K562 (cell line): ENCODE measurements at regions not wholly inside any gene's neighbourhood (a gene's known extent, or its start where the extent isn't known, plus 50 kb on each side); places are given as distances from the start of the nearest gene placed in this dataset.

Source experiments
- ATAC-seq: fragments of 200-7000 bp; cut with Tn5 transposase; 3 replicates; pipeline ENCODE4 v1.9.1; 2020; ENCODE audit warnings: moderate library complexity
- BruUV-seq: library from RNA; stranded (reverse); fragments of 400-500 nt; replicated peaks from 2 replicates; lab custom pipeline; 2021; lab: Mats Ljungman, UMichigan
- CTCF ChIA-PET: fragments of 300-600 bp; formaldehyde crosslinking; extraction: SDS; loops from one replicate; lab custom pipeline; 2021; ENCODE audit warnings: low intra/inter-chr PET ratio; lab: Yijun Ruan, JAX
- POLR2A ChIA-PET: fragments of 300-600, 350-650 bp; sonication (Branson Sonifier 250); formaldehyde crosslinking; extraction: SDS; loops from one replicate; lab custom pipeline; 2021; ENCODE audit warnings: antibody characterized with exemption, inconsistent platforms; lab: Yijun Ruan, JAX
- DNase-seq, 4 experiments: peaks; one replicate each; pipeline versions ENCODE4 v3.0.0 to v3.0.0-alpha.2; 2011 to 2018; ENCODE audit warnings: low spot score in 3 of 4, mixed read lengths in 3 of 4; ENCODE audit errors: extremely low read depth in 1 of 4
- FAIRE-seq: peaks from 2 replicates; lab custom pipeline; 2011; peaks lifted over from hg19 to GRCh38; lab: Jason Lieb, UNC
- H2AFZ ChIP-seq: 2 replicates; pipeline ENCODE4 v1.6.0; 2011; ENCODE audit warnings: low read depth, low read length, control low read depth, inconsistent platforms
- H3K27ac ChIP-seq: fragments of 200-600 bp; 3 replicates; pipeline ENCODE4 v1.8.0; 2011; ENCODE audit warnings: low read depth, mild to moderate bottlenecking, control low read depth, inconsistent platforms, low read length, moderate library complexity, mixed read lengths; ENCODE audit errors: extremely low read depth
- H3K27me3 ChIP-seq, 2 experiments: fragments of 300-600 bp in 1 of 2; 2 replicates in 1 of 2; 3 replicates in 1 of 2; pipeline versions ENCODE4 v1.6.0 to v1.8.0; 2011; ENCODE audit warnings: inconsistent platforms in 2 of 2, low read length in 2 of 2, mild to moderate bottlenecking in 1 of 2, mixed read lengths in 1 of 2, moderate library complexity in 1 of 2; ENCODE audit not compliant: control insufficient read depth in 2 of 2, insufficient read depth in 2 of 2
- H3K36me3 ChIP-seq: fragments of 300-600 bp; 3 replicates; pipeline ENCODE4 v1.8.0; 2011; ENCODE audit warnings: mild to moderate bottlenecking, low read length, inconsistent platforms; ENCODE audit not compliant: control insufficient read depth, insufficient read depth
- H3K4me1 ChIP-seq, 2 experiments: fragments of 200-600 bp in 1 of 2; replicated peaks in 1 of 2; 2 replicates in 1 of 2; 3 replicates in 1 of 2; pipeline versions ENCODE4 v1.5.1 to v1.8.0; 2011; ENCODE audit warnings: inconsistent platforms in 2 of 2, low read length in 2 of 2, mild to moderate bottlenecking in 1 of 2, mixed read lengths in 1 of 2, moderate library complexity in 1 of 2; ENCODE audit not compliant: control insufficient read depth in 2 of 2, insufficient read depth in 2 of 2
- H3K4me2 ChIP-seq: 2 replicates; pipeline ENCODE4 v1.6.1; 2011; ENCODE audit warnings: low read length, control low read depth, inconsistent platforms, mixed read lengths; ENCODE audit not compliant: insufficient read depth
- H3K4me3 ChIP-seq: fragments of 200-600 bp; sonication (generic), shearing (Covaris generic); 2 replicates; pipeline ENCODE4 v1.5.1; 2016; ENCODE audit warnings: control low read depth, inconsistent platforms
- H3K79me2 ChIP-seq: fragments of 200-600 bp; 3 replicates; pipeline ENCODE4 v1.8.0; 2011; ENCODE audit warnings: low read length, inconsistent platforms; ENCODE audit not compliant: control insufficient read depth, insufficient read depth
- H3K9ac ChIP-seq, 2 experiments: 2 replicates each; pipeline versions ENCODE4 v1.6.0 to v1.6.1; 2011; ENCODE audit warnings: low read depth in 2 of 2, low read length in 2 of 2, control low read depth in 1 of 2, inconsistent platforms in 1 of 2, mild to moderate bottlenecking in 1 of 2, mixed read lengths in 1 of 2; ENCODE audit not compliant: insufficient read depth in 1 of 2
- H3K9me1 ChIP-seq: one replicate; pipeline ENCODE4 v1.6.0; 2011; ENCODE audit warnings: inconsistent platforms, mild to moderate bottlenecking, low read length, moderate library complexity; ENCODE audit not compliant: control insufficient read depth, insufficient read depth
- H3K9me3 ChIP-seq: replicated peaks from 2 replicates; pipeline ENCODE4 v1.5.1; 2011; ENCODE audit warnings: low read depth, low read length, inconsistent platforms; ENCODE audit not compliant: control insufficient read depth, insufficient read depth
- H4K20me1 ChIP-seq: replicated peaks from 2 replicates; pipeline ENCODE4 v1.6.1; 2011; ENCODE audit warnings: low read length, inconsistent platforms, mixed read lengths; ENCODE audit not compliant: control insufficient read depth, insufficient read depth
- ARID3B ChIP-seq: fragments of 250-450 bp; sonication (Bioruptor Pico); IDR thresholded peaks from 2 replicates; pipeline ENCODE4 v1.4.0; 2020; ENCODE audit warnings: borderline replicate concordance
- DLX4 ChIP-seq: fragments of 250-450 bp; sonication (Bioruptor Pico); IDR thresholded peaks from 2 replicates; pipeline ENCODE4 v1.6.1; 2021; ENCODE audit warnings: mild to moderate bottlenecking
- EP400 ChIP-seq: fragments of 450-650 bp; IDR thresholded peaks from 2 replicates; pipeline ENCODE4 v1.6.1; 2017; ENCODE audit warnings: antibody characterized with exemption, mild to moderate bottlenecking, moderate library complexity
- GATA2 ChIP-seq: sonication (generic); formaldehyde crosslinking; IDR thresholded peaks from 2 replicates; pipeline ENCODE4 v1.4.0; 2020; ENCODE audit warnings: mild to moderate bottlenecking, missing genetic modification reagents
- IRF9 ChIP-seq: fragments of 450-650 bp; IDR thresholded peaks from 2 replicates; pipeline ENCODE4 v1.6.1; 2016; ENCODE audit warnings: missing biosample characterization, missing genetic modification characterization
- MEF2D ChIP-seq: conservative IDR thresholded peaks from 2 replicates; pipeline ENCODE4 v1.6.1; 2016; ENCODE audit warnings: low read depth, missing genetic modification characterization, missing compliant biosample characterization
- TEAD2 ChIP-seq: fragments of 450-650 bp; IDR thresholded peaks from 2 replicates; pipeline ENCODE4 v1.6.1; 2016; ENCODE audit warnings: missing genetic modification characterization, control low read depth, missing compliant biosample characterization
- ZNF121 ChIP-seq: sonication (generic); formaldehyde crosslinking; conservative IDR thresholded peaks from 2 replicates; pipeline ENCODE4 v1.8.0; 2022; ENCODE audit warnings: missing genetic modification reagents
- ZNF778 ChIP-seq: fragments of 450-650 bp; formaldehyde crosslinking; IDR thresholded peaks from 2 replicates; pipeline ENCODE4 v1.4.0; 2020; ENCODE audit warnings: mild to moderate bottlenecking, moderate library complexity
- WGBS: fragments of 100-300 bp; shearing (Covaris generic); methylation state at CpG from one replicate; pipeline ENCODE4 v1.1.6; 2016; ENCODE audit warnings: low coverage, mixed read lengths; ENCODE audit not compliant: insufficient coverage; ENCODE audit errors: missing lambda C conversion rate; 5-methylcytosine and 5-hydroxymethylcytosine counted together
- in situ Hi-C: fragments of 300-500 bp; cut with MboI; formaldehyde crosslinking; loops from 4 replicates; pipeline ENCODE4 v1.15.0; 2018; ENCODE audit warnings: inconsistent platforms, mixed read lengths
- intact Hi-C: fragments of 100-400 bp; cut with micrococcal nuclease; formaldehyde crosslinking; loops from 2 replicates; pipeline ENCODE4 v1.14.2; 2022

- WGBS: 0% methylated on average over 1 of the region's 1 CpG
- no peaks in the 10 kb centered on the region for H3K36me3 ChIP-seq
- FAIRE-seq: no peak
Measured at GRCh38 chr7:113550966-113551365, 367.8 kb downstream of the PPP1R3A start.

More at GRCh38 chr7:113550966-113551365, 367.8 kb downstream of the PPP1R3A start:
- H3K9me1 ChIP-seq: no peaks in the 10 kb centered on the region
- no peak overlapping the region for H2AFZ ChIP-seq
- ChIA-PET CTCF (no interaction called here), POLR2A (no interaction called here)
- in situ Hi-C loops: no loop called here
- no peaks in the 10 kb centered on the region for H3K27me3 ChIP-seq
- H3K4me1 ChIP-seq: no peaks in the 10 kb centered on the region
- no peak overlapping the region for H3K27ac ChIP-seq
- no peak for ATAC-seq
- BruUV-seq: no TSS peak
- H4K20me1 ChIP-seq: no peaks in the 10 kb centered on the region
- H3K9me3 ChIP-seq: no peaks in the 10 kb centered on the region
- TF ChIP-seq ZNF778 (CRISPR knock-in tag): no peak
- no peak for TF ChIP-seq GATA2 (CRISPR knock-in tag)
- TF ChIP-seq DLX4 (CRISPR knock-in tag): no peak
- no peak for TF ChIP-seq IRF9 (tag)
- TF ChIP-seq MEF2D (tag): no peak
- TF ChIP-seq EP400: no peak
- no peak for TF ChIP-seq TEAD2
- TF ChIP-seq ZNF121 (CRISPR knock-in tag): no peak
- TF ChIP-seq ARID3B (CRISPR knock-in tag): no peak
- TF ChIP-seq, all 486 proteins: peak for 0
- Histone ChIP-seq H3K79me2 (no peaks in the 10 kb centered on the region), H3K9ac (no peak overlapping the region), H3K4me3 (no peak overlapping the region), H3K4me2 (no peak overlapping the region)
- intact Hi-C loops: no loop called here
- no peak for DNase-seq
